GM18867 (cell line): ENCODE measurements at regions not wholly inside any gene's neighbourhood (a gene's known extent, or its start where the extent isn't known, plus 50 kb on each side); places are given as distances from the start of the nearest gene placed in this dataset.

Experiments used
- ATAC-seq: cut with Tn5 transposase; IDR thresholded peaks from one replicate; pipeline ENCODE4 v1.9.1; 2021; ENCODE audit warnings: mild to moderate bottlenecking, moderate library complexity; ENCODE audit not compliant: unreplicated experiment

GRCh38 chr12:25301798-25302197 lies 51.1 kb upstream of the KRAS start:
- no peak for ATAC-seq
